ENCODE measurements at regions not wholly inside any gene's neighbourhood (a gene's known extent, or its start where the extent isn't known, plus 50 kb on each side); places are given as distances from the start of the nearest gene placed in this dataset.
A peak's percentile ranks its signal among the peaks of the same experiment; 100 is the strongest.

GRCh38 chr1:178652506-178653490 lies 72.2 kb upstream of the RALGPS2 start:
- CTCF ChIA-PET, result no interaction called here
- DNase-seq, result peak; percentile 8 to 84
- Histone ChIP-seq H3K79me2 (ENCODE audit: low read depth) (no peaks in the 10 kb centered on the region), H3K4me1 (replicated peaks; ENCODE audit: insufficient read depth) (peaks cover 71% of the 10 kb centered on the region), H3F3A (ENCODE audit: insufficient read depth, low read depth) (peaks cover 43% of the 10 kb centered on the region), H3K9me3 (ENCODE audit: insufficient read depth, low read depth) (peaks cover 6% of the 10 kb centered on the region), H3K4me3 (no peak overlapping the region), H3K36me3 (ENCODE audit: low read depth) (no peaks in the 10 kb centered on the region), H3K9me2 (ENCODE audit: insufficient read depth) (no peaks in the 10 kb centered on the region), H2AFZ (peak overlapping the region; percentile 39; the same call in 1 of the 2 replicates), H3K4me2 (peak overlapping the region; percentile 41), H4K20me1 (ENCODE audit: insufficient read depth) (no peaks in the 10 kb centered on the region), H3K27ac (peak overlapping the region; percentile 62), H3K27me3 (ENCODE audit: insufficient read depth, low read depth) (no peaks in the 10 kb centered on the region)
- intact Hi-C loops (cut with micrococcal nuclease; ENCODE audit: unreplicated experiment), result no loop called here
- POLR2A ChIA-PET (ENCODE audit: unreplicated experiment), result no interaction called here
- BruUV-seq (replicated peaks), result no TSS peak
- TF ChIP-seq CTCF (conservative IDR thresholded peaks at IDR 0.05), result no peak
- TF ChIP-seq EZH2 (IDR thresholded peaks at IDR 0.05; ENCODE audit: low read depth), result no peak

GRCh38 chr1:178659789-178660208 lies 65.2 kb upstream of the RALGPS2 start:
- Histone ChIP-seq H3K36me3 (ENCODE audit: low read depth) (no peaks in the 10 kb centered on the region), H4K20me1 (ENCODE audit: insufficient read depth) (no peaks in the 10 kb centered on the region), H3K79me2 (ENCODE audit: low read depth) (no peaks in the 10 kb centered on the region), H3K4me2 (no peak overlapping the region), H3K4me3 (no peak overlapping the region), H3K27me3 (ENCODE audit: insufficient read depth, low read depth) (no peaks in the 10 kb centered on the region), H3F3A (ENCODE audit: insufficient read depth, low read depth) (peaks cover 25% of the 10 kb centered on the region), H2AFZ (no peak overlapping the region), H3K9me3 (ENCODE audit: insufficient read depth, low read depth) (no peaks in the 10 kb centered on the region; the same call in 1 of the 2 replicates), H3K27ac (no peak overlapping the region), H3K9me2 (ENCODE audit: insufficient read depth) (0 out of 2 replicates have a peak, but pooled peaks cover 2% of the 10 kb centered on the region), H3K4me1 (replicated peaks; ENCODE audit: insufficient read depth) (peaks cover 42% of the 10 kb centered on the region)
- intact Hi-C loops (cut with micrococcal nuclease; ENCODE audit: unreplicated experiment), result loop anchor here (5.0 kb wide), 1 partner anchor 68 kb away; the partner anchor contains the start of gene RALGPS2
- no TSS peak for BruUV-seq (replicated peaks)
- no peak for DNase-seq
- CTCF ChIA-PET, result no interaction called here
- TF ChIP-seq EZH2 (IDR thresholded peaks at IDR 0.05; ENCODE audit: low read depth) (no peak), CTCF (conservative IDR thresholded peaks at IDR 0.05) (no peak)
- POLR2A ChIA-PET (ENCODE audit: unreplicated experiment), result no interaction called here

GRCh38 chr1:178660461-178660860 lies 64.6 kb upstream of the RALGPS2 start:
- H2AFZ ChIP-seq, result no peak overlapping the region
- H3K27me3 ChIP-seq (ENCODE audit: insufficient read depth, low read depth), result no peaks in the 10 kb centered on the region
- H3K9me3 ChIP-seq (ENCODE audit: insufficient read depth, low read depth), result no peaks in the 10 kb centered on the region; the same call in 1 of the 2 replicates
- peaks cover 36% of the 10 kb centered on the region for H3K4me1 ChIP-seq (replicated peaks; ENCODE audit: insufficient read depth)
- no peaks in the 10 kb centered on the region for H3K79me2 ChIP-seq (ENCODE audit: low read depth)
- no peaks in the 10 kb centered on the region for H4K20me1 ChIP-seq (ENCODE audit: insufficient read depth)
- ChIA-PET POLR2A (ENCODE audit: unreplicated experiment) (no interaction called here), CTCF (no interaction called here)
- TF ChIP-seq CTCF (conservative IDR thresholded peaks at IDR 0.05), result no peak
- no peak for TF ChIP-seq EZH2 (IDR thresholded peaks at IDR 0.05; ENCODE audit: low read depth)
- H3K4me3 ChIP-seq, result no peak overlapping the region
- 0 out of 2 replicates have a peak, but pooled peaks cover 2% of the 10 kb centered on the region for H3K9me2 ChIP-seq (ENCODE audit: insufficient read depth)
- no peak overlapping the region for H3K27ac ChIP-seq
- DNase-seq, result no peak
- BruUV-seq (replicated peaks), result no TSS peak
- H3K4me2 ChIP-seq, result no peak overlapping the region
- peaks cover 22% of the 10 kb centered on the region for H3F3A ChIP-seq (ENCODE audit: insufficient read depth, low read depth)
- intact Hi-C loops (cut with micrococcal nuclease; ENCODE audit: unreplicated experiment), result no loop called here
- no peaks in the 10 kb centered on the region for H3K36me3 ChIP-seq (ENCODE audit: low read depth)

All from PC-9 (cell line).